Bronchial epithelial cell (primary cell): ENCODE measurements at regions not wholly inside any gene's neighbourhood (a gene's known extent, or its start where the extent isn't known, plus 50 kb on each side); places are given as distances from the start of the nearest gene placed in this dataset.

Experiments used
- DNase-seq: peaks from one replicate; pipeline ENCODE4 v3.0.0-alpha.2; 2010; ENCODE audit warnings: low read depth
- FAIRE-seq: peaks from 2 replicates; lab custom pipeline; 2011; peaks lifted over from hg19 to GRCh38; lab: Jason Lieb, UNC
- H3K27me3 ChIP-seq: 2 replicates; pipeline ENCODE4 v1.5.1; 2011; ENCODE audit warnings: low read length; ENCODE audit not compliant: control insufficient read depth, insufficient read depth
- H3K36me3 ChIP-seq: 2 replicates; pipeline ENCODE4 v1.5.1; 2011; ENCODE audit warnings: low read length; ENCODE audit not compliant: control insufficient read depth, insufficient read depth
- H3K4me3 ChIP-seq: 2 replicates; pipeline ENCODE4 v1.5.1; 2011; ENCODE audit warnings: mild to moderate bottlenecking, low read depth, low read length, control low read depth
- CTCF ChIP-seq: IDR thresholded peaks from 2 replicates; pipeline ENCODE4 v1.5.1; 2011; ENCODE audit warnings: mild to moderate bottlenecking, moderate library complexity, low read length, control low read depth, inconsistent platforms; ENCODE audit not compliant: insufficient read depth, severe bottlenecking

DNA sequence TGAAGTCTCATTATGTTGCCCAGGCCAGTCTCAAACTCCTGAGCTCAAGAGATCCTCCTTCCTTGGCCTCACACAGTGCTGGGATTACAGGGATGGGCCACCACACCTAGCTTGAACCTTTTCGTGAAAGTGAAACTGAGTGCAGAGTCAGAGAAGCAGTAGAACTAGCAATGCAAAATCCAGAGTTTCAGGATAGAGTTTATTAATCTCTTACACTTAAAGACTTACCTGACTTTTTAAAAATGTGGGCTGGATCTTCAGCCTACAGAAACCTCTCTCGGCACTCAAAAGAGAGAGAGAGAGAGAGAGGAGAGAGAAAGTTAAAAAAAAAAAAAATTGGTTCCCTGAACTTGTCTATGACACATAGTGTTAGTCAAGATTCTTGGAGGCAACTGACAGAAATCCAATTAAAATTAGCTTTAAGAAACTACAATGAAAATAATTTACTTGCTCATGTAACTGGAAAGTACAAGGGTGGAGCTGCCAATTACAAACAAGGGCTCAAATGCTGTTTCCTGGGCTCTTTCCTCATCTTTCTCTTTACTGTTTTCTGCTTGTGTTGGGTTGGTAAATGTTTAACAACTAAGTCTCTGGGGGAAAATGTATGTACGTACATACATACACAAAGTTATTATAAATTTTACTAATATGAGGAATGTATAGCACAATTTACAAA is 98.1 kb upstream of the CERS6 start:
- TF ChIP-seq CTCF = no peak
- no peak for DNase-seq

GRCh38 chr2:168359082-168359481 is 97.0 kb upstream of the CERS6 start:
- no peaks in the 10 kb centered on the region for H3K36me3 ChIP-seq
- no peaks in the 10 kb centered on the region for H3K27me3 ChIP-seq
- no peak for DNase-seq
- no peak overlapping the region for H3K4me3 ChIP-seq
- no peak for FAIRE-seq
- no peak for TF ChIP-seq CTCF

More for the DNA sequence above, 98.1 kb upstream of the CERS6 start:
- FAIRE-seq = no peak
- Histone ChIP-seq H3K4me3 (no peak overlapping the region), H3K27me3 (no peaks in the 10 kb centered on the region), H3K36me3 (no peaks in the 10 kb centered on the region)

- H3K4me3 ChIP-seq = no peak overlapping the region
- DNase-seq (no peak), FAIRE-seq (no peak)
- no peak for TF ChIP-seq CTCF
- H3K27me3 ChIP-seq = no peaks in the 10 kb centered on the region
- H3K36me3 ChIP-seq = no peaks in the 10 kb centered on the region
These were observed 92.6 kb upstream of the CERS6 start for GRCh38 chr2:168363347-168364092.

- Histone ChIP-seq H3K27me3 (no peaks in the 10 kb centered on the region), H3K36me3 (no peaks in the 10 kb centered on the region), H3K4me3 (no peak overlapping the region)
- no peak for TF ChIP-seq CTCF
- FAIRE-seq (no peak), DNase-seq (no peak)
These were observed 90.9 kb upstream of the CERS6 start for GRCh38 chr2:168365094-168365621.

DNA sequence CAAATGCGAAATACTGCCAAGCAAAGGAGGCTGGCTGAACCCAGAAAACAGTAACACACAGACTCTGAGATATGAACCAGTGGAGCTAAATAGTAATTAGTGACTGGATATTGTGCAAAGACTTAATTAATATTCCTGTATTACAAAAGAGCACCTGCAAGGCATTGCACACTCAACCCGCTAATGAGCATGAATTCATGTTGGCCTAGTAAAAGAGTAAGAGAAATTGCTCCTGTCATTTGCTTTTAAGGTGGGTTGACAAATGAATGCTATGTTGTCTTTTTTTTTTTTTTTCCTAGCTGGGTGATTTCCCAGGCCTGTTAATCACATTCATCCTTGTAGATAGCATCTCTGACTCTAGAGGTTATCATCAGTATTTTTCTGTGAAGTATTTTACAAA is 87.0 kb upstream of the CERS6 start:
- H3K4me3 ChIP-seq = no peak overlapping the region
- no peaks in the 10 kb centered on the region for H3K36me3 ChIP-seq
- FAIRE-seq (no peak), DNase-seq (no peak)
- TF ChIP-seq CTCF = no peak
- no peaks in the 10 kb centered on the region for H3K27me3 ChIP-seq
